H9 (cell line): ENCODE measurements at regions not wholly inside any gene's neighbourhood (a gene's known extent, or its start where the extent isn't known, plus 50 kb on each side); places are given as distances from the start of the nearest gene placed in this dataset.

ENCODE experiments used
- DNase-seq: peaks from one replicate; pipeline ENCODE4 v3.0.0-alpha.2; 2017
- H2AFZ ChIP-seq: one replicate; pipeline ENCODE4 v1.6.1; 2013; ENCODE audit warnings: mild to moderate bottlenecking, low read length, control low read depth, moderate library complexity
- H2AK5ac ChIP-seq: 2 replicates; pipeline ENCODE4 v1.6.1; 2013; ENCODE audit warnings: low read length, control low read depth, mixed read lengths; ENCODE audit not compliant: insufficient read length
- H2BK120ac ChIP-seq: one replicate; pipeline ENCODE4 v1.6.1; 2013; ENCODE audit warnings: low read depth, mild to moderate bottlenecking, low read length, control low read depth, inconsistent platforms; ENCODE audit not compliant: poor library complexity, severe bottlenecking
- H2BK12ac ChIP-seq: 2 replicates; pipeline ENCODE4 v1.6.1; 2013; ENCODE audit warnings: low read length, control low read depth, mixed read lengths, low read depth; ENCODE audit not compliant: insufficient read length
- H2BK15ac ChIP-seq: 2 replicates; pipeline ENCODE4 v1.6.1; 2013; ENCODE audit warnings: low read depth, low read length, control low read depth
- H2BK20ac ChIP-seq: one replicate; pipeline ENCODE4 v1.6.1; 2013; ENCODE audit warnings: low read depth, mild to moderate bottlenecking, low read length, control low read depth, inconsistent platforms; ENCODE audit not compliant: poor library complexity, severe bottlenecking
- H2BK5ac ChIP-seq: 2 replicates; pipeline ENCODE4 v1.6.1; 2013; ENCODE audit warnings: low read length, control low read depth, mixed read lengths; ENCODE audit not compliant: insufficient read length
- H3K14ac ChIP-seq: 2 replicates; pipeline ENCODE4 v1.6.1; 2013; ENCODE audit warnings: low read length, control low read depth; ENCODE audit not compliant: insufficient read depth
- H3K18ac ChIP-seq: 2 replicates; pipeline ENCODE4 v1.6.1; 2013; ENCODE audit warnings: low read depth, mild to moderate bottlenecking, mixed read lengths, low read length, control low read depth; ENCODE audit not compliant: insufficient read length
- H3K23ac ChIP-seq: 2 replicates; pipeline ENCODE4 v1.6.1; 2013; ENCODE audit warnings: low read length, control low read depth, mixed read lengths, low read depth; ENCODE audit not compliant: insufficient read length
- H3K23me2 ChIP-seq: 2 replicates; pipeline ENCODE4 v1.6.1; 2013; ENCODE audit warnings: low read depth, mild to moderate bottlenecking, mixed read lengths, low read length, control low read depth; ENCODE audit not compliant: insufficient read length, poor library complexity, severe bottlenecking
- H3K27ac ChIP-seq: 2 replicates; pipeline ENCODE4 v1.5.1; 2013; ENCODE audit warnings: low read length, control low read depth, mixed read lengths, low read depth; ENCODE audit not compliant: insufficient read length
- H3K27me3 ChIP-seq: 2 replicates; pipeline ENCODE4 v1.6.1; 2013; ENCODE audit warnings: low read length, control low read depth, inconsistent platforms; ENCODE audit not compliant: insufficient read depth
- H3K4ac ChIP-seq: 2 replicates; pipeline ENCODE4 v1.6.1; 2013; ENCODE audit warnings: low read depth, mild to moderate bottlenecking, control low read depth, inconsistent platforms, low read length, moderate library complexity
- H3K4me1 ChIP-seq: 2 replicates; pipeline ENCODE4 v1.6.1; 2013; ENCODE audit warnings: low read length, control low read depth, inconsistent platforms; ENCODE audit not compliant: insufficient read depth
- H3K4me2 ChIP-seq: 2 replicates; pipeline ENCODE4 v1.6.1; 2013; ENCODE audit warnings: low read length, control low read depth, mixed read lengths; ENCODE audit not compliant: insufficient read length, insufficient read depth
- H3K56ac ChIP-seq: 2 replicates; pipeline ENCODE4 v1.6.1; 2013; ENCODE audit warnings: low read depth, mild to moderate bottlenecking, mixed read lengths, low read length, control low read depth; ENCODE audit not compliant: insufficient read length
- H3K79me1 ChIP-seq: 2 replicates; pipeline ENCODE4 v1.6.1; 2013; ENCODE audit warnings: low read depth, mild to moderate bottlenecking, moderate library complexity, low read length, control low read depth, inconsistent platforms; ENCODE audit not compliant: insufficient read depth, poor library complexity, severe bottlenecking
- H3K79me2 ChIP-seq: 2 replicates; pipeline ENCODE4 v1.6.1; 2013; ENCODE audit warnings: low read length, control low read depth, inconsistent platforms; ENCODE audit not compliant: insufficient read depth
- H3K9ac ChIP-seq: 2 replicates; pipeline ENCODE4 v1.6.1; 2013; ENCODE audit warnings: low read length, control low read depth, mixed read lengths; ENCODE audit not compliant: insufficient read length; ENCODE audit errors: extremely low read depth
- H3K9me3 ChIP-seq: one replicate; pipeline ENCODE4 v1.6.1; 2013; ENCODE audit warnings: low read depth, low read length, inconsistent platforms; ENCODE audit not compliant: control insufficient read depth
- H3T11ph ChIP-seq: one replicate; pipeline ENCODE4 v1.6.1; 2013; ENCODE audit warnings: mild to moderate bottlenecking, low read length, control low read depth, inconsistent platforms
- H4K20me1 ChIP-seq: one replicate; pipeline ENCODE4 v1.6.1; 2013; ENCODE audit not compliant: control insufficient read depth, insufficient read length, insufficient read depth
- H4K5ac ChIP-seq: 2 replicates; pipeline ENCODE4 v1.6.1; 2013; ENCODE audit warnings: low read depth, mild to moderate bottlenecking, mixed read lengths, low read length, control low read depth; ENCODE audit not compliant: insufficient read length
- H4K8ac ChIP-seq: replicated peaks from 2 replicates; pipeline ENCODE4 v1.6.1; 2013; ENCODE audit warnings: low read length, control low read depth, mixed read lengths, low read depth; ENCODE audit not compliant: insufficient read length
- H4K91ac ChIP-seq: 2 replicates; pipeline ENCODE4 v1.6.1; 2013; ENCODE audit warnings: low read depth, mild to moderate bottlenecking, moderate library complexity, mixed read lengths, low read length, control low read depth; ENCODE audit not compliant: insufficient read length
- H3K27ac Mint-ChIP-seq, 3 experiments: 2 replicates in 2 of 3; 3 replicates in 1 of 3; pipeline ENCODE4 v1.8.0; 2020 to 2021; ENCODE audit warnings: mixed read lengths in 3 of 3, mild to moderate bottlenecking in 1 of 3, moderate library complexity in 1 of 3
- H3K27me3 Mint-ChIP-seq: 2 replicates; pipeline ENCODE4 v1.8.0; 2021; ENCODE audit warnings: low read depth, mild to moderate bottlenecking, moderate library complexity, mixed read lengths
- H3K36me3 Mint-ChIP-seq, 3 experiments: 2 replicates in 2 of 3; 3 replicates in 1 of 3; pipeline ENCODE4 v1.8.0; 2020 to 2021; ENCODE audit warnings: low read depth in 3 of 3, mixed read lengths in 3 of 3; ENCODE audit not compliant: insufficient read depth in 1 of 3
- H3K4me1 Mint-ChIP-seq, 2 experiments: 2 replicates each; pipeline ENCODE4 v1.8.0; 2020; ENCODE audit warnings: mixed read lengths in 2 of 2
- H3K4me3 Mint-ChIP-seq, 2 experiments: 2 replicates in 1 of 2; 3 replicates in 1 of 2; pipeline ENCODE4 v1.8.0; 2020 to 2021; ENCODE audit warnings: mild to moderate bottlenecking in 2 of 2, mixed read lengths in 2 of 2, moderate library complexity in 1 of 2
- H3K9me3 Mint-ChIP-seq, 2 experiments: 2 replicates in 1 of 2; 3 replicates in 1 of 2; pipeline ENCODE4 v1.8.0; 2020; ENCODE audit warnings: mild to moderate bottlenecking in 2 of 2, mixed read lengths in 2 of 2, moderate library complexity in 1 of 2
- WGBS: extraction: QIAGEN DNeasy Blood & Tissue Kit; methylation state at CpG from one replicate; pipeline ENCODE4 v1.1.7; 2013; ENCODE audit warnings: missing lambda C conversion rate, low lambda C conversion rate, mixed read lengths; ENCODE audit not compliant: insufficient read length; ENCODE audit errors: extremely low coverage; 5-methylcytosine and 5-hydroxymethylcytosine counted together
- TF ChIP-seq, protein P1 (sequence below): fragments of 200-600 bp; sonication (generic); conservative IDR thresholded peaks from 3 replicates; pipeline ENCODE4 v1.8.0; 2021; ENCODE audit warnings: antibody characterized with exemption, mild to moderate bottlenecking

DNA sequence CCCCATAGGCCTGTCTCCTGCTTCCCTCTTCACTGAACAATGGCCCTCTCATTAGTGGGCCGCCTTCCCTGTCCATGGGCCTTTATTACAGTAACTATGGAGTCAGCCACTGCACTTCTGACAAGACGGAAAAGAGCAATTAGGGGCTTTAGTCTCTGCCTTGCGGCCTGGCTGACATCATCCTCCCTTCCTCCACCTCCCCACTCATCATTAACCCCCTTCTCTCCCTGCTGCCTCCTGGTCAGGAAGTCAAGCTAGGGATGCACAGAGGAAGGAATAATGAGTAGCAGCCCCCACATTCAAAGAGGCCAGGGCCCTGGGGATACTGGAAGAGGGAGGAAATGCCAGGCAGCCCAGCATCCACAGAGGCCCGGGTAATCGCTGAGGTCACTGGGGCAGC lies 101.6 kb upstream of the PLXNA4 start:
- no peak overlapping the region; a peak in 1 of 7 replicates for H3K27ac Mint-ChIP-seq
- H2BK12ac ChIP-seq: no peak overlapping the region

More for the DNA sequence above, 101.6 kb upstream of the PLXNA4 start:
- no peaks in the 10 kb centered on the region for H3K9me3 ChIP-seq
- no peak overlapping the region for H3K4me2 ChIP-seq
- no peaks in the 10 kb centered on the region for H3K27me3 ChIP-seq
- no peak overlapping the region for H2BK20ac ChIP-seq
- no peak for DNase-seq
- peaks cover 0 to 6% of the 10 kb centered on the region in 2 experiments; a peak in 2 of 5 replicates for H3K9me3 Mint-ChIP-seq
- H2AFZ ChIP-seq: no peak overlapping the region
- no peak overlapping the region for H2BK15ac ChIP-seq
- no peak overlapping the region for H2BK120ac ChIP-seq
- no peak overlapping the region for H3K27ac ChIP-seq
- H3K23ac ChIP-seq: no peak overlapping the region
- no peak overlapping the region for H3T11ph ChIP-seq
- H3K36me3 Mint-ChIP-seq: peaks cover 0 to 6% (median 0%) of the 10 kb centered on the region in 3 experiments; a peak in 1 of 7 replicates
- no peaks in the 10 kb centered on the region for H3K79me2 ChIP-seq
- H3K4me1 Mint-ChIP-seq: 0 out of 4 replicates have a peak, but pooled peaks cover 0 to 4% of the 10 kb centered on the region in 2 experiments
- no peaks in the 10 kb centered on the region for H3K79me1 ChIP-seq
- H4K8ac ChIP-seq: no peak overlapping the region
- H4K91ac ChIP-seq: no peak overlapping the region
- H3K4me1 ChIP-seq: no peaks in the 10 kb centered on the region
- H4K5ac ChIP-seq: no peak overlapping the region
- H4K20me1 ChIP-seq: no peaks in the 10 kb centered on the region
- H3K14ac ChIP-seq: no peak overlapping the region
- H3K4ac ChIP-seq: no peak overlapping the region
- H2AK5ac ChIP-seq: no peak overlapping the region
- H3K4me3 Mint-ChIP-seq: no peak overlapping the region
- no CpG with 5 or more reads among the region's 5 CpGs for WGBS
- no peak overlapping the region for H3K9ac ChIP-seq
- no peaks in the 10 kb centered on the region for H3K23me2 ChIP-seq
- H3K56ac ChIP-seq: no peak overlapping the region
- no peaks in the 10 kb centered on the region; the same call in 1 of the 2 replicates for H3K27me3 Mint-ChIP-seq
- TF ChIP-seq, protein P1, sequence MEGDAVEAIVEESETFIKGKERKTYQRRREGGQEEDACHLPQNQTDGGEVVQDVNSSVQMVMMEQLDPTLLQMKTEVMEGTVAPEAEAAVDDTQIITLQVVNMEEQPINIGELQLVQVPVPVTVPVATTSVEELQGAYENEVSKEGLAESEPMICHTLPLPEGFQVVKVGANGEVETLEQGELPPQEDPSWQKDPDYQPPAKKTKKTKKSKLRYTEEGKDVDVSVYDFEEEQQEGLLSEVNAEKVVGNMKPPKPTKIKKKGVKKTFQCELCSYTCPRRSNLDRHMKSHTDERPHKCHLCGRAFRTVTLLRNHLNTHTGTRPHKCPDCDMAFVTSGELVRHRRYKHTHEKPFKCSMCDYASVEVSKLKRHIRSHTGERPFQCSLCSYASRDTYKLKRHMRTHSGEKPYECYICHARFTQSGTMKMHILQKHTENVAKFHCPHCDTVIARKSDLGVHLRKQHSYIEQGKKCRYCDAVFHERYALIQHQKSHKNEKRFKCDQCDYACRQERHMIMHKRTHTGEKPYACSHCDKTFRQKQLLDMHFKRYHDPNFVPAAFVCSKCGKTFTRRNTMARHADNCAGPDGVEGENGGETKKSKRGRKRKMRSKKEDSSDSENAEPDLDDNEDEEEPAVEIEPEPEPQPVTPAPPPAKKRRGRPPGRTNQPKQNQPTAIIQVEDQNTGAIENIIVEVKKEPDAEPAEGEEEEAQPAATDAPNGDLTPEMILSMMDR: no peak
- H3K18ac ChIP-seq: no peak overlapping the region
- no peak overlapping the region for H2BK5ac ChIP-seq
